Smooth muscle cell (in vitro differentiated cells): ENCODE measurements at regions not wholly inside any gene's neighbourhood (a gene's known extent, or its start where the extent isn't known, plus 50 kb on each side); places are given as distances from the start of the nearest gene placed in this dataset.
"Not testable (repeated sequence)": the region's sequence is repeated elsewhere in the genome, so short reads cannot be mapped to it uniquely, and the experiment has no call there.

Source experiments
- DNase-seq: peaks from one replicate; lab custom pipeline; 2025; ENCODE audit not compliant: unreplicated experiment; lab: John Stamatoyannopoulos, UW
- H2AFZ ChIP-seq: fragments of 200-600 bp; sonication (generic); 2 replicates; pipeline ENCODE4 v1.6.0; 2016; ENCODE audit warnings: antibody characterized with exemption, low read depth, mild to moderate bottlenecking
- H3F3A ChIP-seq: fragments of 200-600 bp; sonication (generic); 2 replicates; pipeline ENCODE4 v1.6.0; 2017; ENCODE audit warnings: antibody characterized with exemption, low read depth
- H3K27ac ChIP-seq: fragments of 200-600 bp; sonication (generic); 2 replicates; pipeline ENCODE4 v1.5.1; 2016; ENCODE audit warnings: low read depth, mild to moderate bottlenecking
- H3K27me3 ChIP-seq: fragments of 200-600 bp; sonication (generic); 2 replicates; pipeline ENCODE4 v1.6.1; 2016; ENCODE audit warnings: low read depth, mild to moderate bottlenecking
- H3K36me3 ChIP-seq: fragments of 200-600 bp; sonication (generic); 2 replicates; pipeline ENCODE4 v1.5.1; 2016; ENCODE audit warnings: low read depth
- H3K4me1 ChIP-seq: fragments of 200-600 bp; sonication (generic); 2 replicates; pipeline ENCODE4 v1.5.1; 2016; ENCODE audit warnings: low read depth
- H3K4me2 ChIP-seq: fragments of 200-600 bp; sonication (generic); 2 replicates; pipeline ENCODE4 v1.6.0; 2016; ENCODE audit warnings: mild to moderate bottlenecking
- H3K4me3 ChIP-seq: fragments of 200-600 bp; sonication (generic); 2 replicates; pipeline ENCODE4 v1.5.1; 2016; ENCODE audit warnings: mild to moderate bottlenecking
- H3K79me2 ChIP-seq: fragments of 200-600 bp; sonication (generic); 2 replicates; pipeline ENCODE4 v1.6.0; 2016; ENCODE audit warnings: low read depth, mild to moderate bottlenecking
- H3K9ac ChIP-seq: fragments of 200-600 bp; sonication (generic); 2 replicates; pipeline ENCODE4 v1.6.0; 2016; ENCODE audit warnings: low read depth
- H3K9me3 ChIP-seq: fragments of 200-600 bp; sonication (generic); replicated peaks from 2 replicates; pipeline ENCODE4 v1.5.1; 2016; ENCODE audit warnings: low read depth
- H4K20me1 ChIP-seq: fragments of 200-600 bp; sonication (generic); 2 replicates; pipeline ENCODE4 v1.6.0; 2016; ENCODE audit warnings: low read depth
- CTCF ChIP-seq: fragments of 200-600 bp; sonication (generic); IDR thresholded peaks from 2 replicates; pipeline ENCODE4 v1.5.1; 2017; ENCODE audit warnings: borderline replicate concordance, mild to moderate bottlenecking, antibody characterized with exemption; ENCODE audit not compliant: insufficient read depth, poor library complexity, severe bottlenecking
- WGBS: methylation state at CpG from one replicate; pipeline ENCODE4 v1.1.7; 2016; ENCODE audit warnings: low lambda C conversion rate; 5-methylcytosine and 5-hydroxymethylcytosine counted together

GRCh38 chr9:29422438-29422837 is 1849.2 kb upstream of the C9orf72 start:
- H3F3A ChIP-seq, result no peaks in the 10 kb centered on the region
- WGBS, result 38% methylated on average over 3 of the region's 3 CpGs
- no peak for DNase-seq
- H3K4me3 ChIP-seq, result no peak overlapping the region
- no peaks in the 10 kb centered on the region for H4K20me1 ChIP-seq
- no peak overlapping the region for H3K9ac ChIP-seq
- H3K36me3 ChIP-seq, result no peaks in the 10 kb centered on the region
- no peak overlapping the region for H3K27ac ChIP-seq
- no peak overlapping the region for H2AFZ ChIP-seq
- H3K27me3 ChIP-seq, result no peaks in the 10 kb centered on the region
- H3K4me2 ChIP-seq, result no peak overlapping the region
- TF ChIP-seq CTCF, result no peak
- no peaks in the 10 kb centered on the region for H3K9me3 ChIP-seq
- H3K79me2 ChIP-seq, result no peaks in the 10 kb centered on the region
- H3K4me1 ChIP-seq, result no peaks in the 10 kb centered on the region

GRCh38 chr9:29432191-29432590 is 1858.9 kb upstream of the C9orf72 start:
- Histone ChIP-seq H3K79me2 (no peaks in the 10 kb centered on the region), H2AFZ (no peak overlapping the region), H3K4me3 (no peak overlapping the region), H3K27me3 (no peaks in the 10 kb centered on the region), H4K20me1 (no peaks in the 10 kb centered on the region), H3K9me3 (no peaks in the 10 kb centered on the region), H3K4me2 (no peak overlapping the region), H3F3A (no peaks in the 10 kb centered on the region), H3K9ac (no peak overlapping the region), H3K27ac (no peak overlapping the region), H3K36me3 (no peaks in the 10 kb centered on the region), H3K4me1 (no peaks in the 10 kb centered on the region)
- no peak for DNase-seq
- no peak for TF ChIP-seq CTCF

GRCh38 chr9:29432656-29433055 is 1859.4 kb upstream of the C9orf72 start:
- not testable (repeated sequence) for H3K9ac ChIP-seq, H3K27me3 ChIP-seq, H3K9me3 ChIP-seq, H3K36me3 ChIP-seq, H3K4me1 ChIP-seq, H4K20me1 ChIP-seq, H3K79me2 ChIP-seq, H3K4me2 ChIP-seq, H3K27ac ChIP-seq, H3K4me3 ChIP-seq, H3F3A ChIP-seq, DNase-seq, H2AFZ ChIP-seq
- 94% methylated on average over 2 of the region's 2 CpGs for whole genome bisulfite sequencing

GRCh38 chr9:29435368-29435767 is 1862.1 kb upstream of the C9orf72 start:
- Histone ChIP-seq H3K4me2 (no peak overlapping the region), H3K27ac (no peak overlapping the region), H3K79me2 (no peaks in the 10 kb centered on the region), H3K9ac (no peak overlapping the region), H3K9me3 (no peaks in the 10 kb centered on the region), H3K27me3 (no peaks in the 10 kb centered on the region), H2AFZ (no peak overlapping the region), H3F3A (no peaks in the 10 kb centered on the region), H3K36me3 (no peaks in the 10 kb centered on the region), H3K4me3 (no peak overlapping the region), H4K20me1 (no peaks in the 10 kb centered on the region), H3K4me1 (peaks cover 3% of the 10 kb centered on the region)
- no peak for TF ChIP-seq CTCF
- no peak for DNase-seq
- WGBS, result 95% methylated on average over 1 of the region's 1 CpG
